HG03097 (cell line): ENCODE measurements at regions not wholly inside any gene's neighbourhood (a gene's known extent, or its start where the extent isn't known, plus 50 kb on each side); places are given as distances from the start of the nearest gene placed in this dataset.
"Not testable (repeated sequence)": the region's sequence is repeated elsewhere in the genome, so short reads cannot be mapped to it uniquely, and the experiment has no call there.

ENCODE experiments used
- ATAC-seq: cut with Tn5 transposase; IDR thresholded peaks from one replicate; pipeline ENCODE4 v1.9.1; 2021; ENCODE audit not compliant: unreplicated experiment, low FRiP score

GRCh38 chr4:53959343-53960120 lies 104.9 kb downstream of the CHIC2 start:
- ATAC-seq: no peak

GRCh38 chr4:53956454-53956853 lies 108.0 kb downstream of the CHIC2 start:
- ATAC-seq: no peak

- no peak for ATAC-seq
Observed at GRCh38 chr4:53956053-53956452, 108.4 kb downstream of the CHIC2 start.

GRCh38 chr4:53951414-53951813 lies 113.0 kb downstream of the CHIC2 start:
- no peak for ATAC-seq

- no peak for ATAC-seq
Observed at GRCh38 chr4:53943345-53944085, 120.9 kb downstream of the CHIC2 start.

- no peak for ATAC-seq
Observed at GRCh38 chr4:53942712-53943111, 121.7 kb downstream of the CHIC2 start.

- no peak for ATAC-seq
Observed at GRCh38 chr4:53941331-53941730, 123.1 kb downstream of the CHIC2 start.

- not testable (repeated sequence) for ATAC-seq
Observed at GRCh38 chr4:53939892-53940291, 124.5 kb downstream of the CHIC2 start.

GRCh38 chr4:53937918-53938317 lies 126.5 kb downstream of the CHIC2 start:
- no peak for ATAC-seq

GRCh38 chr4:53937327-53937726 lies 127.1 kb downstream of the CHIC2 start:
- no peak for ATAC-seq

GRCh38 chr4:53935780-53936179 lies 128.6 kb downstream of the CHIC2 start:
- no peak for ATAC-seq

GRCh38 chr4:53932796-53933610 lies 131.4 kb downstream of the CHIC2 start:
- no peak for ATAC-seq

GRCh38 chr4:53931461-53931961 lies 132.9 kb downstream of the CHIC2 start:
- ATAC-seq: no peak

GRCh38 chr4:53929955-53930798 lies 134.2 kb downstream of the CHIC2 start:
- ATAC-seq: no peak

- no peak for ATAC-seq
Observed at GRCh38 chr4:53929311-53929710, 135.1 kb downstream of the CHIC2 start.

GRCh38 chr4:53928825-53929224 lies 135.6 kb downstream of the CHIC2 start:
- ATAC-seq: no peak

GRCh38 chr4:53925050-53925605 lies 139.3 kb downstream of the CHIC2 start:
- ATAC-seq: no peak

- no peak for ATAC-seq
Observed at GRCh38 chr4:53924333-53925049, 139.9 kb downstream of the CHIC2 start.

GRCh38 chr4:53923921-53924320 lies 140.5 kb downstream of the CHIC2 start:
- ATAC-seq: no peak
